GM18505 (cell line): ENCODE measurements at regions not wholly inside any gene's neighbourhood (a gene's known extent, or its start where the extent isn't known, plus 50 kb on each side); places are given as distances from the start of the nearest gene placed in this dataset.

ENCODE experiments used
- ATAC-seq: cut with Tn5 transposase; IDR thresholded peaks from one replicate; pipeline ENCODE4 v1.9.1; 2021; ENCODE audit not compliant: unreplicated experiment
- POLR2A ChIP-seq: IDR thresholded peaks from 4 replicates; pipeline ENCODE4 v1.6.1; 2011; ENCODE audit warnings: borderline replicate concordance; ENCODE audit not compliant: insufficient read depth, insufficient read length; ENCODE audit errors: extremely low read depth

DNA sequence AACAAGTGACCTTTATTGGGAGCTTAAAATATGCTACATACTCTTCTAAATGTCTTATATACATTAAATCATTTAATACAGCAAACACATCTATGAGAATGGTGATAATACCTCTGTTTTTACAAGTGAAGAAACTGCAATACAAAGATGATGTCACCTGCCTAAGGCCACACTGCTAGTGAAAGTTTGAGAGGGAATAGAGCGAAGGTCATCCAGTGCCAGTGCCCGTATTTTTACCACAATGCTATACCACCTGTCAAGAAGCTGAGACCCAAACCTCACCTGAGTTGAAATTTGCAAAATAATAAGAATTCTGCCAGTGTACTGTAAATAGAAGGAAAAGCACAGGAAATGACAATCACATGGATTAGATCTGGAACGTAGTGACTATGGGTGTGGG is 200.4 kb upstream of the TMPRSS15 start:
- no peak for TF ChIP-seq POLR2A

GRCh38 chr21:18608226-18608625 is 204.6 kb upstream of the TMPRSS15 start:
- TF ChIP-seq POLR2A = no peak

More for the DNA sequence above, 200.4 kb upstream of the TMPRSS15 start:
- no peak for ATAC-seq

DNA sequence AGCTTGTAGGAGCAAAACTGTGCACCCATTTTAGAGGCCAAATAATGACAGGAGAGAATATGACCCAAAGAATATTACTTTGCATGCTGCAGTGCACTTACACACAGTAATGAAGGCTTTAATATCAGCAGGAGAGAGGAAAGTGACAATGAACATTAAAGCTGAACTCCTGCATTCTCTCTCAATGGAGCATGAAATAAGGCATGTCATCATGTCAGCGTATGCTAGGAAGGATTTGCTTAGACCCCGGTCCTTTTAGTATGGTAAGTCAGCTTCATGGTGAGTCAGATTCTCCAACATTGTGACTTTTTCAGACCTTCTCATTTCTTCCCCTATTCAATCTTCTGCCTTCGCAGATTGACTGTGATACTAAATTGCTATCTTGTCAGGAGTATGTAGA is 210.7 kb upstream of the TMPRSS15 start:
- ATAC-seq = no peak
- no peak for TF ChIP-seq POLR2A

More at GRCh38 chr21:18608226-18608625, 204.6 kb upstream of the TMPRSS15 start:
- ATAC-seq = no peak

GRCh38 chr21:18617291-18617690 is 213.7 kb upstream of the TMPRSS15 start:
- no peak for TF ChIP-seq POLR2A
- ATAC-seq = no peak

GRCh38 chr21:18620436-18620835 is 216.9 kb upstream of the TMPRSS15 start:
- ATAC-seq = no peak
- TF ChIP-seq POLR2A = no peak

DNA sequence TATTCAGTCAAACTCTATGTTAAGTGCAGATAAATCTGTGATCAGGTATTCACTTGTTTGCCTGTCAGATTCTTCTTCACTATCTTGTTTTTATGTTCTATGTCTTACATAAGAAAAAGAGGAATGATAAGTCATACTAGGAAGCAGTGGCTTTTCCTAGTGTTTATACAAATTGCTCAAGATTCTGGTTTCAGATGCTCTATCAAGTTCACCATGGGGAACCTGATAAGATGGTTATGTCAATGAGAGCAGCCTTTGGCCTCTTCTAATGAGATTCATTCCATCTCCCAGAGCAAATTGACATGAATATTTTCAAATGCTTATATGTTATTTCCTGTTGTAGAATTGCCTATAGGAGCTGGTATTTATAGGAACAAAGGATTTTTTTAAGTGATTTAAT is 218.8 kb upstream of the TMPRSS15 start:
- TF ChIP-seq POLR2A = no peak
- ATAC-seq = no peak

DNA sequence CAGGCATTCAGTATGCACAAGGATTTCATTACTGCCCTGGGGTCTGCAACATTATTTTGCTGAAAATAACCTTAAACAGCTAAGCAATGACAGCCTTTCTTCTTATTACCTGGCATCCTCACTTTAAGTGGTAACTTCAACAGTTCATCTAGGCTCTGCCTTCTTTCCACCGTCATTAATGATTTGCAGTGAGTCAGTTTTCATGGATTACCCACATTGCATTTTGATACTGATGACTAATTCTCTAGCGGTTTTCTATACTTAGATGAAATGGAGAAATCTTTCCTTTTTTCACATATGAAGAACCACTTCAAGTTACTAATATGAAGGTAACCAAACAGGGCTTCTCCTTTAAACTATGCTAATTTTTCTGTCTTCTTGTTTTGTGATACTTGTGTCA is 226.9 kb upstream of the TMPRSS15 start:
- ATAC-seq = no peak
- no peak for TF ChIP-seq POLR2A

DNA sequence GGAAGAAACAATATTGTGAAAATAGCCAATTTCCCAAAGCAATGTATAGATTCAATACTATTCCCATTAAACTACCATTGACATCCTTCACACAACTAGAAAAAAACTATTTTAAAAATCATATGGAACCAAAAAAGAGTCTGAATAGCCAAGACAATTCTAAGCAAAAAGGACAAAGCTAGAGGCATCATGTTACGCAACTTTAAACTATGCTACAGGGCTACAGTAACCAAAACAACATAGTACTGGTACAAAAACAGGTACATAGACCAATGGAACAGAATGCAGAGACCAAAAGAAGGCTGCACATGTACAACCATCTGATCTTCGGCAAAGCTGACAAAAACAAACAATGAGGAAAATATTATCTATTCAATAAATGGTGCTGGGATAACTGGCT is 233.3 kb upstream of the TMPRSS15 start:
- no peak for ATAC-seq
- TF ChIP-seq POLR2A = no peak

- TF ChIP-seq POLR2A = no peak
- ATAC-seq = no peak
Measured at GRCh38 chr21:18646116-18646515, 242.5 kb upstream of the TMPRSS15 start.

DNA sequence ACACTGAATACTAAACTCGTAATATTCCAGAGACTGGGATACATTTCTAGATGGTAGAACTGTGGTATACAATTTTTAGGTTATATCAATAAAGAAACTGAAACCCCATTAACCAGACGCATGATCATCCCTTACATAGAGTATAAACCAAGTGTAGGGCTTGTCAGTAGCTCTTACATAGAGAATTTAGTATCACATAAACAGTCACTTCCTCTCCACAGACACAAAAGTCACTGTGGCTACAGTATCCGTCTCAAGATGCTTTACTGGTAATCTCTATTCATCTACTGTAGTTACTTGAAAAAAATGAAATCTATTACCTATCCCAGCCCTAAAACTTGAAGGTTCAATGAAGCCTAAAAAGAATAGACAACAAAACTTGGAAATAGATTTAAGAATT is 252.3 kb upstream of the TMPRSS15 start:
- no peak for ATAC-seq
- TF ChIP-seq POLR2A = no peak

- ATAC-seq = no peak
- TF ChIP-seq POLR2A = no peak
Measured at GRCh38 chr21:18661842-18662241, 258.3 kb upstream of the TMPRSS15 start.

GRCh38 chr21:18663663-18664062 is 260.1 kb upstream of the TMPRSS15 start:
- no peak for TF ChIP-seq POLR2A
- ATAC-seq = no peak

DNA sequence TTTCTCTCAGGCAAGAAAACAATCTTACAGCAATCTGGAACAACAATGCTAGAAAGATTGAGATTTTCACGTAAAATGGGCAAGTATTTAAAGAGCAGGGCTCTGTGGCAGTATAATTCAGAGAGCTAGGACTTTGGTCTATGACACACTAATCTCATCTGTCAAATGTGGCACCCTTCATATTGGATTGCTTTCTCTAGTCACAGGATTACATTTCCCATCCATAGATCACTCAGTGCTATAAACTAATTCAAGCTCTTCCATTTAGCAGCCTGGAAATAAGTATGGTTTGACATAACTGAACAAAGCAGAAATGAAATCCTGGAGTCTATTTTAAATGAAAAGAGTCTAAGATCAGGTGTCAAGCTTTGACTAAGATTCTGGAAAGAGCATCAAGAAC is 263.1 kb upstream of the TMPRSS15 start:
- no peak for TF ChIP-seq POLR2A
- ATAC-seq = no peak

DNA sequence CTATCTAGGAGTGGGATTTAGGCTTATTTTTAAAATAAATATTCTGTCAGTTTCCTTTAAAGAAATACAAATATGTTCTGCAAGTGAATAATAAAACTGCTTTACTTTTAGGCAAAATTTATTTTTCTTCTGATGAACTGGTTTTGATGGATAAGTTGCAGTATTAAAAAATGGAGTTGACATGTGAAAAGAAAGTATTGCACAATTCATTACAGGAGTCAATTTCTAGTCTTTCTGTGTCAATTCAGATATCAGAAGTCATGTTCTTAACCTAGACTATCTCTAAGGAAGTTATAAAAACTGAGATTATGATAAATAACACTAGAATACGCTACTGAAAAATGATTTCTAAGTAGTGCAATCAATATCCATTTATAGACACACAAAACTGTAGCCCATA is 270.2 kb upstream of the TMPRSS15 start:
- no peak for TF ChIP-seq POLR2A
- no peak for ATAC-seq

GRCh38 chr21:18677632-18678031 is 274.0 kb upstream of the TMPRSS15 start:
- TF ChIP-seq POLR2A = no peak
- no peak for ATAC-seq

GRCh38 chr21:18705971-18706370 is 302.4 kb upstream of the TMPRSS15 start:
- ATAC-seq = no peak
- no peak for TF ChIP-seq POLR2A

- ATAC-seq = no peak
- TF ChIP-seq POLR2A = no peak
Measured at GRCh38 chr21:18711662-18712061, 308.1 kb upstream of the TMPRSS15 start.

DNA sequence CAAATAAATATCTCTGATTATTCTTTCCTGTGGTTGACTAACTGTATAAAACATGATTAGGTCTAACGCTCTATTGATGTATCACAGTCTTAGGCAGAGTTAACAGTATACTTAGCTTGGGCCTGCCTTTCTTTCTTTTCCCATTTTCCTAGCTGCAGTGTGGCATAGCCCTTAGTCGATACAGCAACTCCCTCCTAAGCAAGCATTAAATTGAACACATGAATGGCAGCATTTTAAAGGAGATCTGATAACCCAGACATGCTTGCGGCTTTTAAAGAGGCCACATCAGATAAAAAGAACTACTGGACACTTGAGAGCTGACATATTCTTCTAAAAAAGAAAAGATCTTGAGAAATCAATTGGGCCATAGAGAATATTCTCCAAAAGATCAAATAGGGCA is 312.0 kb upstream of the TMPRSS15 start:
- no peak for ATAC-seq
- TF ChIP-seq POLR2A = no peak
